T1000 (cell line): ENCODE measurements at regions not wholly inside any gene's neighbourhood (a gene's known extent, or its start where the extent isn't known, plus 50 kb on each side); places are given as distances from the start of the nearest gene placed in this dataset.
"Not testable (repeated sequence)": the region's sequence is repeated elsewhere in the genome, so short reads cannot be mapped to it uniquely, and the experiment has no call there.

Source experiments
- DNase-seq: peaks from one replicate; lab custom pipeline; 2025; ENCODE audit warnings: mixed read lengths; lab: John Stamatoyannopoulos, UW

DNA sequence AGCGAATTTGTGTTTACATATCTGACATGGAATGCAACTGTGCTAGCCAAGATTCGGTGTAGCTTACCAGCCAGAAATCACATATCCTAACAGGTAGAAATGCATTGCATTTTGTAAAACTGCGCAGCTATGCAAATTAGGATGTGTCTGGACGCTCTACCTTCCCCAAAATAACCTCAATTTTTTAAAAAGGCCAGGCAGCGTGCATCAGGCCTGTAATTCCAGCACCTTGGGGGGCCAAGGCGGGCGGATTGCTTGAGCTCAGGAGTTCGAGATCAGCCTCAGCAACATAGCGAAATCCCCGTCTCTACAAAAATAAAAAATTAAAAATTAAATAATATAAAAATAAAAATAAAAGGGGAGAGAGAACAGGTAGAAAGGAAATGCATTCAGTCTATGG lies 305.0 kb downstream of the TYW1 start:
- DNase-seq: no peak

- peak; percentile 92 for DNase-seq
These were observed 305.7 kb downstream of the TYW1 start for GRCh38 chr7:67302113-67303039.

DNA sequence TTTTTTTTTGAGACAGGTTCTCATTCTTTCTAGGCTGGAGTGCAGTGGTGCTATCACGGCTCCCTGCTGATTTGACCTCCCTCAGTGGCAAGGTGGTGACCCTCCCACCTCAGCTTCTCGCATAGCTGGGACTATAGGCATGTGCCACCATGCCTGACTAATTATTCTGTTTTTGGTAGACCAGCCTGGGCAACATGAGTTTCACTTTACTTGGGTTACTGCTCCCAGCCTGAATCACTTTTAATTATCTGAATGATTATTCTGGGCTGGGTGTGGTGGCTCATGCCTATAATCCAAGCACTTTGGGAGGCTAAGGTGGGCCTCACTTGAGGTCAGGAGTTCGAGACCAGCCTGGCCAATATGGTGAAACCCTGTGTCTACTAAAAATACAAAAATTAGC lies 308.2 kb downstream of the TYW1 start:
- DNase-seq: not testable (repeated sequence)

DNA sequence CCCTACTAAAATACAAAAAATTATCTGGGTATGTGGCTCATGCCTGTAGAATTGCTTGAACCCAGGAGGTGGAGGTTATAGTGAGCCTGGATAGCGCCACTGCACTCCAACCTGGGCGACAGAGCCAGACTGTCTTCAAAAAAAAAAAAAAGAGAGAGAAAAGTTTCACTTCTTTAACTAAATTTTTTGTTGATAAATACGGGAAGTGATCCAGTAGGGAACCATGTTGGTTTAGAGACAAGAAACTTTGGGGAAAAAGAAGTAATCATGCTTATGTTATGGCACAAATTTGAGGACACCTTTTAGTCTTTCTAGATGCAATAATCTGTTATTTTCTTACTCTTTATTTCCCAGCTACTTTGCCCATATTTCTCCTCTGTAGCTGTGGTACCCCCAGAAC lies 309.7 kb downstream of the TYW1 start:
- DNase-seq: no peak

DNA sequence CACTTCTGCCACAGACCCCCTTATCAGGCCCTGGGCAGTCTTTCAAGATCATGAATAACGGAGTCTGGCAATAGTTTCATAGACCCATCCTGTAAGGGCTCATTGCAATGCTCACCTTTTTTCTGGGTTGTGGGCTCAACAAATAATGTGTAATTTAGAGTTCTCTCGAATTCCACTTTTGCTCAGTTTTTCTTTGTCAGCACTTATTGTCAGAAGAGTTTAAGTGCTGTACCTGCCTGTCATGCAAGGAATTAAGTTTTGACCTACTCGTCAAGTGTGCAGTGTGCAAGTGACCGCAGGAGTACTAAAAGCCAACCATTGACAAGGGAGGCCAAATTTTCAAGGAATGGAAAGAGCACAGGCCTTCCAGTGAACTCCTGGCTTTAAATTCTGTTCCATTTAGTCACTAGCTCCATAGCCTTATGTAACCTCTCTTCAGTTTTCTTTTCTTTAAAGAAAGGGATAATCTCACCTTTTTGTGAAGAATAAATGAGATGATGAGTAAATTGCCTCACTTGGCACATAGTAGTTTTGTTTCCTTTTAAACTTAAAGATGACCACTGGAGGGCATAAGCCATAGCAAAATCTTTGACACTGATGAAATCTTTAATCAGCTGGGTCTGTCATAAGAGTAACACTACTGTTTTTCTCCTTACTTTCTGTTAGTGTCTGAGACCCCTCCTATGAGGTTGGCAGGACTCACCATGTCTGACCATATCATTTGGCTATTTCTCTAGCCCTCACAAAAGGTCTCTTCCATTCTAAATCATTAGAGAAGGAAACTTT lies 313.3 kb downstream of the TYW1 start:
- DNase-seq: no peak

GRCh38 chr7:67311901-67312300 lies 315.3 kb downstream of the TYW1 start:
- DNase-seq: no peak

DNA sequence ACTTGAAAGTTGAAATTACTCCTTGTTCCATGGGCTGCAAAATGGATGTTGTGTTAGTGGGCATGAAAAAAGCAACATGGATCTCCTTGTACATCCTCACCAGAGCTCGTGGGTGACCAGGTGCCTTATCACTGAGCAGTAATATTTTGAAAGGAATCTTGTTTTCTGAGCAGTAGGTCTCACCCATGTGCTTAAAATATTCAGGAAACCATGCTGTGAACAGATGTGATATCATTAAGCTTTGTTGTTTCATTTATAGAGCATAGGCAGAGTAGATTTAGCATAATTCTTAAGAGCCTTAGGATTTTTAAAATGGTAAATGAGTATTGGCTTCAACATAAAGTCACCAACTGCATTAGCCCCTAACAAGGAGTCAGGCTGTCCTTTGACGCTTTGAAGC lies 316.6 kb downstream of the TYW1 start:
- no peak for DNase-seq

GRCh38 chr7:67316902-67317301 lies 320.3 kb downstream of the TYW1 start:
- DNase-seq: not testable (repeated sequence)

GRCh38 chr7:67328257-67328656 lies 331.6 kb downstream of the TYW1 start:
- DNase-seq: not testable (repeated sequence)

- not testable (repeated sequence) for DNase-seq
These were observed 338.5 kb downstream of the TYW1 start for GRCh38 chr7:67335165-67335564.

GRCh38 chr7:67335663-67336062 lies 339.0 kb downstream of the TYW1 start:
- DNase-seq: not testable (repeated sequence)

DNA sequence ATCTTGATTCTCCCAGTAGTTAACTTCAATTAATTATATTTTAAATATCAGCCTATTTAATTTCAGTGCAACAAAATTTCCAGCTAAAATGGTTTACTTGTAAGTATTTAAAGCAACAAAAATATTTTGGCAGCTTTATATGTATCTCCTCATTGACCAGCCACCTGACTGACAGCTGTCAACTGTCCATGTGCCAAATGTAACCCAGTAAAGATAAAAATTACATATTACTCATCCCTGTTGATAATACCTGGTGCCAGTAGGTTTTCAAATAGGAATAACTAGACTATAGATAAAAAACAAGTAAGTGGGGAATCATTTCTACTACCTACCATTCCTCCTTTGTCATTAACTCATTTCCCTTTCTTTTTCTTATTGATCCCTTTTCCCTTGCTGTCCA lies 341.9 kb downstream of the TYW1 start:
- DNase-seq: not testable (repeated sequence)

DNA sequence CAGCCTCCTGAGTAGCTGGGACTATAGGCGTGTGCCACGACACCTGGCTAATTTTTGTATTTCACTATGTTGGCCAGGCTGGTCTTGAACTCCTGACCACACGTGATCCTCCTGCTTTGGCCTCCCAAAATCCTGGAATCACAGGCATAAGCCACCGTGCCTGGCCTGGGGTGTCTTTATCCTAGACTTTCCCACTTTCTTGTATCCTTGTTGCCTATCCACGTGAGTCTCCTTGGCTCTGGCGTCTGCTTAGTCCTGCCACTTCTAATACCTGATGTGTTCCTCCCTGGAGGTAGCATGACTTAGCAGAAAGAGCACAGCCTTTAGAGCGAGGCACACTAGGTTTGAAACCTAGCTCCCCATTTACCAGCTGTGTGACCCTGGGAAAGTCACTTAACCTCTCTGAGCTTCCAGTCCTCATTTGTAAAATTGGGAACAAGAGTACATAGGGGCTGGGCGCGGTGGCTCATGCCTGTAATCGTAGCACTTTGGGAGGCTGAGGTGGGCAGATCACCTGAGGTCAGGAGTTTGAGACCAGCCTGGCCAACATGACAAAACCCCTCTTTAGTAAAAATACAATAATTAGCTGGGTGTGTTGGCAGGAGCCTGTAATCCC lies 344.6 kb downstream of the TYW1 start:
- no peak for DNase-seq

DNA sequence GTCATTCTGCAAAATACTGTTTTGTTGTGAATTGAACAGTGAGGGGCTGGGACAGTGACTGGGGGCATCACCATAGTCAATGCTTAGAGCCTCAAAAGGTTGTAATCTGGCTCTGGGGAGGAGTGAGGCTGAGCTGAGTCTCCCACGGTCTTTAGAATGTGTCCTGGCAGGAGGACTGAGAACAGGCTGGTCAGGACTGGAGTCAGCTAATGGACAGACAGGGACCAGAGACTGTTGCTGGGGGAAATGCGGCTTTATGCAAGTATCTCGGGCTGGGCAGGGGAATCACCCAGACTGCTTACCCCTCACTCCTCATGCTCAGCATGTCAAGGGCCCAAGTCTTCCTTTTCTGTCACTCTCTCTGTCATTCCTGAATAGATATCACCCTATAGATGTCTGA lies 346.5 kb downstream of the TYW1 start:
- DNase-seq: no peak

GRCh38 chr7:67343572-67343971 lies 346.9 kb downstream of the TYW1 start:
- DNase-seq: no peak

DNA sequence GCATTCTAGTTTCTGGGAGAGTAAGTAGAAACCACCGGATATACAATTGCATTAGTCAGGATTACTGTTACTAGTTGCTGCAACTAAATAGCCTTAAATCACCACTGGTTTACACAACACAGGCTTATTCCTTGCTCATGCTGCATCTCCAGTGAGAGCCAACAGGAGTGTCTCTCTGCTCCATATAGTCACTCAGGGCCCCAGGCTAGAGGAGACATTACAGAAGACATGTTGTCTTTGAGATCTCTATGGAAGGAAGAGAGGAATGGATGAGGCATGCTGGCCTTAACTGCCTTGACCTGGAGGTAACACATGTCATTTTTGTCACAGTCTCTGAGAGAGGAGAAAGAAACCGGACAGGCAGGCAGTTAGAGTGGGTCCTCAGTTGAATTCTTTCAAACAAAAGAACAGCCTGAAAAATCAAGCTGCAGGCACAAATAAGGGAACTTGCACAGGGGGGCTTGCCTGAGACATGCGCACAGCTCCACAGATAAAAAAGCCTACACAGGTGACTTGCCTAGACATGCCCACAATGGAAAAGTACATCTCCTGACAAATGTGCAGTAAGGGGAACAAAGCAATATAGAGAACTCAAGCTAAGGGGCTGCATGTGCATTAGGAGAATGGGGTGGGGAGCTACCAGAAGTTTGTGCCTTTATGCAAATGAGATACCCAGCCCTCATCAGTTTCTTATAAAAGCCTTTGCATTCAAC lies 348.0 kb downstream of the TYW1 start:
- DNase-seq: no peak

- DNase-seq: no peak
These were observed 349.5 kb downstream of the TYW1 start for GRCh38 chr7:67346126-67346525.

DNA sequence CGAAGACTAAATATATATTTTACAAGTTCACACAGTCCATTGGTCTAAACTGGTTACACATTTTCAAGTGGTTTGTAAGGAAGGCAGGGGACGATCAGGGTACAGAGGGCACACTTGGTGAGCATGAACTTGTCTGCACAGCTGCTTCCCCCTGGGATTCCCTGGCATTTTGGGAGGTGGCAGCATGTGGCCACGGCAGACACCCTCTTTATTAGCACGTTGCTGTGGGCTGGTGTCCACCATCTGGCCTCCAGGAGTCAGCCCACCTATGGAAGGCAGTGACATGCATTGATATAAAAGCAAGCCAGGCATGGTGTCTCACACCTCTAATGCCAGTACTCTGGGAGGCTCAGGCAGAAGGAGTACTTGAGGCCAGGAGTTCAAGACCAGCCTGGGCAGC lies 350.2 kb downstream of the TYW1 start:
- no peak for DNase-seq

DNA sequence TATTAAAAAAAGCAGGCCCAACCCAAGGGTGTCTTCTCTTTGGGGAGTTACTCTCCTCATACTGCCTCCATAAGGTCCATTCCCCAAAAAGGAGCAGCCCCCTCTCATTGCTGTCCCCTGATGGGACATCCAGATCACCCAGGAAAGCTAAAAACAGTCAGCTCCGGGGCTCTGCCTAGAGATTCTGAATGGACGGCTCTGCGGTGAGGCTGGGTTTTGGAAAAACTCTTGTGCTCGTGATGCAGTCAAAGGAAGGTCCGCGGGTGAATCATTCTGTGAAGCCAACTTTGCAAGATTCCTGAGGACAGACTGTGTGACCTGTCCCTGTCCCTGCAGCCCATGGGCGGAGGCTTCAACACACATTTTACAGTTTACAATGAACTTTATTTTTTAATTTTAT lies 351.5 kb downstream of the TYW1 start:
- no peak for DNase-seq

DNA sequence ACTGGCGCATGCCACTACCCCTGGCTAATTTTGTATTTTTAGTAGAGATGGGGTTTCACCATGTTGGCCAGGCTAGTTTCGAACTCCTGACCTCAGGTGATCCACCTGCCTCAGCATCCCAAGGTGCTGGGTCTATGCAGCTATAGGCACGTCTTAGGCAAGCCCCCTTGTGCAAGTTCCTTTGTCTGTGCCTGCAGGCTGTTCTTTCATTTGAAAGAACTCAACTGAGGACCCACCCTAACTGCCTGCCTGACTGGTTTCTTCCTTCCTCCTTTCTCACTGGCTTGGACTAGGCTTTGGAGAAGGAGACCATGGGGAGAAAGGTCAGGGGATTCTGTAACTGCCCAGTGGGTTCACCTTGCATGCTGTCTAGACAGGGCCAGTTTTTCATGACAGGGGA lies 361.0 kb downstream of the TYW1 start:
- DNase-seq: not testable (repeated sequence)

DNA sequence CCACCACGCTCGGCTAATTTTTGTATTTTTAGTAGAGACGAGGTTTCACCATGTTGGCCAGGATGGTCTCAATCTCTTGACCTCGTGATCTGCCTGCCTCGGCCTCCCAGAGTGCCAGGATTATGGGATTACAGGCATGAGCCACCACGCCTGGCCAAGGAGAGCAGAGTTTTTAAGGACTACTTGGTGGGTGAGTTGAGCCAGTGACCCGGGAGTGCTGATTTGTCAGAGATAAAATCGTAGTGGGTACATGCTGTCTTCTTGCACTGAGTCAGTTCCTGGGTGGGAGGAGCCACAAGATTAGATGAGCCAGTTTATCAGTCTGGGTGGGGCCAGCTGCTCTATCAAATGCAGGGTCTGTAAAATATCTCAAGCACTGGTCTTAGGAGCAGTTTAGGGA lies 361.7 kb downstream of the TYW1 start:
- not testable (repeated sequence) for DNase-seq

DNA sequence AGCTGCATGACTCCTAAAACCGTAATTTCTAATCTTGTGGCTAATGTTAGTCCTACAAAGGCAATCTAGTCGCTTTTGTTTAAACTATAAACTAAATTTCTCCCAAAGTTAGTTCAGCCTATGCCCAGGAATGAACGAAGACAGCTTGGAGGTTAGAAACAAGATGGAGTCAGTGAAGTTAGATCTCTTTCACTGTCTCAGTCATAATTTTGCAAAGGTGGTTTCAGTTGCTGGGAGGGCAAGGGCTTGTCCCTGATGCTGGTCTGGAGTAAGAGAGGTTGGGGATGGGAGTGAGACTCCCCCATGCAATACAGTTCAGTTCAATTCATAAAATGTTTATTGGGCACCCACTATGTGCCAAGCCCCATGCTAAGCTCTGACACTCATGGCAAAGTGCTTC lies 362.1 kb downstream of the TYW1 start:
- not testable (repeated sequence) for DNase-seq
